ENCODE measurements at regions not wholly inside any gene's neighbourhood (a gene's known extent, or its start where the extent isn't known, plus 50 kb on each side); places are given as distances from the start of the nearest gene placed in this dataset.

DNA sequence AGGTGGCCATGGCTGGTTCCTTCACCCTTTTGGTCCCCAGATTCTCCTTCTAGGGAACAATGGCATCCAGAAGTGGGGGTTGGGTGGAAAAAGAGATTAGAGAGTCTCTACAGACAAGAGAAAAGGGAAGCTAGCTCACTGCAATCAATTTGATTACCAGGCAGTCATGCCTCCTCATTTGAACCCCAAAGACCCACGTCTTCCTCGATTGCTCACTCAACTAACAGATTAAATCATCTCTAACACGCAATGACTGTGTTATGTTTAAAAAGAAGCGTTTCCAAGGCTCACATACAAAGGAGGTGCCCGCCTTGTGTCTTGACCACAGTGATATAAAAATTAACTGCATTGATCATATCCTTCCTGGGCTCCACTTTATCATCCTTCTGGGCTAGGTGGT is 57.6 kb downstream of the BHLHE40 start:
- TF ChIP-seq, protein P1, sequence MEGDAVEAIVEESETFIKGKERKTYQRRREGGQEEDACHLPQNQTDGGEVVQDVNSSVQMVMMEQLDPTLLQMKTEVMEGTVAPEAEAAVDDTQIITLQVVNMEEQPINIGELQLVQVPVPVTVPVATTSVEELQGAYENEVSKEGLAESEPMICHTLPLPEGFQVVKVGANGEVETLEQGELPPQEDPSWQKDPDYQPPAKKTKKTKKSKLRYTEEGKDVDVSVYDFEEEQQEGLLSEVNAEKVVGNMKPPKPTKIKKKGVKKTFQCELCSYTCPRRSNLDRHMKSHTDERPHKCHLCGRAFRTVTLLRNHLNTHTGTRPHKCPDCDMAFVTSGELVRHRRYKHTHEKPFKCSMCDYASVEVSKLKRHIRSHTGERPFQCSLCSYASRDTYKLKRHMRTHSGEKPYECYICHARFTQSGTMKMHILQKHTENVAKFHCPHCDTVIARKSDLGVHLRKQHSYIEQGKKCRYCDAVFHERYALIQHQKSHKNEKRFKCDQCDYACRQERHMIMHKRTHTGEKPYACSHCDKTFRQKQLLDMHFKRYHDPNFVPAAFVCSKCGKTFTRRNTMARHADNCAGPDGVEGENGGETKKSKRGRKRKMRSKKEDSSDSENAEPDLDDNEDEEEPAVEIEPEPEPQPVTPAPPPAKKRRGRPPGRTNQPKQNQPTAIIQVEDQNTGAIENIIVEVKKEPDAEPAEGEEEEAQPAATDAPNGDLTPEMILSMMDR (IDR thresholded peaks at IDR 0.05), result no peak
- no peak for TF ChIP-seq POLR2AphosphoS5 (IDR thresholded peaks at IDR 0.05)
- no peak for TF ChIP-seq POLR2A (IDR thresholded peaks at IDR 0.05)
- no peak for TF ChIP-seq EP300 (IDR thresholded peaks at IDR 0.05)
